Kidney (tissue), 13 donors: ENCODE measurements at regions not wholly inside any gene's neighbourhood (a gene's known extent, or its start where the extent isn't known, plus 50 kb on each side); places are given as distances from the start of the nearest gene placed in this dataset.
A peak's percentile ranks its signal among the peaks of the same experiment; 100 is the strongest.

Source experiments
- DNase-seq, 5 donors: peaks; one replicate each; pipeline ENCODE4 v3.0.0-alpha.2; 2013 to 2020
- FAIRE-seq: peaks from 2 replicates; lab custom pipeline; 2012; peaks lifted over from hg19 to GRCh38; lab: Jason Lieb, UNC
- H3K27ac ChIP-seq, 2 donors: one replicate each; pipeline ENCODE4 v1.7.0; 2013; ENCODE audit warnings: low read depth in 2 of 2, low read length in 2 of 2, inconsistent platforms in 1 of 2
- H3K27me3 ChIP-seq: one replicate; pipeline ENCODE4 v1.7.1; 2013; ENCODE audit warnings: low read length, inconsistent platforms; ENCODE audit not compliant: control insufficient read depth, insufficient read depth
- H3K36me3 ChIP-seq, 3 donors: one replicate each; pipeline versions ENCODE4 v1.7.0 to v1.7.1; 2013; ENCODE audit warnings: low read length in 3 of 3, control low read depth in 1 of 3, inconsistent platforms in 1 of 3; ENCODE audit not compliant: insufficient read depth in 3 of 3, control insufficient read depth in 2 of 3
- H3K4me1 ChIP-seq, 3 donors: one replicate each; pipeline versions ENCODE4 v1.7.0 to v1.7.1; 2013; ENCODE audit warnings: low read length in 3 of 3, inconsistent platforms in 1 of 3, low read depth in 1 of 3; ENCODE audit not compliant: control insufficient read depth in 2 of 3, insufficient read depth in 2 of 3
- H3K4me3 ChIP-seq, 3 donors: one replicate each; pipeline versions ENCODE4 v1.7.0 to v1.8.1; 2013; ENCODE audit warnings: low read length in 3 of 3, control low read depth in 1 of 3, inconsistent platforms in 1 of 3
- H3K9ac ChIP-seq, 3 donors: one replicate each; pipeline versions ENCODE4 v1.7.0 to v1.7.1; 2013; ENCODE audit warnings: low read length in 3 of 3, control low read depth in 1 of 3, inconsistent platforms in 1 of 3
- H3K9me3 ChIP-seq, 3 donors: one replicate each; pipeline versions ENCODE4 v1.7.0 to v1.7.1; 2013; ENCODE audit warnings: low read length in 3 of 3, control low read depth in 1 of 3, inconsistent platforms in 1 of 3; ENCODE audit not compliant: control insufficient read depth in 2 of 3, insufficient read depth in 1 of 3
- CTCF ChIP-seq: IDR thresholded peaks from 3 replicates; pipeline ENCODE4 v1.5.1; 2012; ENCODE audit warnings: mild to moderate bottlenecking, moderate library complexity, borderline replicate concordance; ENCODE audit not compliant: insufficient read depth; ENCODE audit errors: extremely low read depth
- intact Hi-C: fragments of 100-400 bp; cut with DNase I; formaldehyde crosslinking; loops from one replicate; pipeline ENCODE4 v1.11.1; 2022
- donor health status: control.
- donor health status: control.
- donor health status: control.
- donor health status: control.
- donor health status: control.
- donor health status: DM: yes; HTN: yes; CAD: no.
- donor health status: Normal renal cell carcinoma (clear cell type).

DNA sequence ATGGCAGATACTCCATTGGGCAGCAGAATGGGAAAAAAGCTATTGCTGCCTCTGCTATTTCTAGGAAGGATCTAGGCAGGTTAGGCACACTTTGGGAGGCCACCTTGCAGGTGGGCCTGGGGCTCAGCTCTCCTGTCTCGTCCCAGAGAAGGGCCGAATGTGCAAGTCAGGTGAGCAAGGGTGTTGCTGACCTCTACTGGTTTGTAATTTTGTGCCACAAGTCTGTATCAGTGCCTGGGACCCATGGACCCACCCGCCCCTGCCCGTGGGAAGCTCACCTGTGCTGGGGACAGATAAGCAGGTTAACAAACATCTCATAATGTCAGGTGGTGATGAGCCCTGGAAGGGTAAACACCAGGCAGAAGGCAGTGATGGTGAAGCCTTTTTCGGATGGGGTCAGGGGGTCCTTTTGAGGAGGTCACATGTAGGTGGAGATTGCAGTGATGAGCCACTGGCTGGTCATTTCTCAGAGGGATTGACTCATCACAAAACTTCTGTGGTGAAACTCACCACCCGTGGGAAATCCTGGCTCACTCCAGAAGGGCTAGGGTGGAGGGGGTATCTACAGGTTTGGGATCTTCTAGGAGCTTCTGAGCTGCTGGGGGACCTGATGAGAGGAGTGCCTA, 161.3 kb downstream of the KLF13 start:
- Histone ChIP-seq H3K9me3 (no peaks in the 10 kb centered on the region), H3K9ac (no peak overlapping the region), H3K4me1 (peaks cover 0 to 11% (median 3%) of the 10 kb centered on the region in 3 donors), H3K27ac (no peak overlapping the region), H3K4me3 (no peak overlapping the region), H3K27me3 (peaks cover under 1% of the 10 kb centered on the region), H3K36me3 (no peaks in the 10 kb centered on the region)
- TF ChIP-seq CTCF: no peak
- intact Hi-C loops: loop anchor here (5.0 to 10.0 kb wide), 2 partner anchors 133 to 286 kb away; no protein-coding TSS in a partner anchor
- peak in 1 of 5 donors; percentile 63 for DNase-seq
- FAIRE-seq: no peak

DNA sequence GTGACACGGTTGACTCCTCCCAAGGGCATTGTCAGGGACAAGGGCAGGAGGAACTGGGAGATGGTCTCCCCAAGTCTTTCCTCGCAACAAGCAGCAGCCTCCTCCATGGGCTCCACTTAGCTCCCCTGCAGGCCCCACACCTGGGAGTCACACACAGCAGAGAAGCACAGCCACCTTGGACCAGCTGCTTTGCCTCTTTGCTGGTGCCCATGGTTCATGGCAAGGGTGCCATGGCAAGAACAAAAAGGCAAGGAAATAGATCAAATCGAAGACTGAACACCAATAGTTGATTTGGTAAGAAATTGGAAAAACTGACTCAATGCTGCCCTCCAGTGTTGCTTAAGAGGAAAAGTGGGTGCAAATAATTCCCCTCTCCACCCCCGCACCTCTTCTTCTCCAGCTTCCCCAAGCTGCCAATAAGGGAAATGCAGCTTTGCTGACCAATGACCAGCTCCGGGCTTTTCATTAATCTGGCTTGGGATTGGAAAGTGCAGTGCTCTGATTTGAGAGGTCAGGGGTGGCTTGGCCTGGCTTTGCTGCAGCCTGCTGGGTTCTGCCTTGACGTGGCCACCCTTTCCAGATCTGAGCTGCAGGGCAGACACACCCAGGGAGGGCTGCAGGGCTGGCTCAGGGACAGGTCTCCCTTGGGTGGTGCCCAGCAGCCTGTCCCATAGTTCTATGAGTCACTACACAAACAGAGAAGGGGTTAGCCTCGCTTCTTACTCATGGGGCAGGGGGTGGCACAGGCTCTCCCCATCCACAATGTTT, 162.0 kb downstream of the KLF13 start:
- DNase-seq (peak; percentile 61 to 89 (median 84)), FAIRE-seq (peak; percentile 95)
- H3K36me3 ChIP-seq: no peaks in the 10 kb centered on the region
- no peaks in the 10 kb centered on the region for H3K9me3 ChIP-seq
- H3K9ac ChIP-seq: no peak overlapping the region
- no peaks in the 10 kb centered on the region for H3K27me3 ChIP-seq
- intact Hi-C loops: loop anchor here (5.0 to 10.0 kb wide), 2 partner anchors 134 to 286 kb away; no protein-coding TSS in a partner anchor
- H3K4me3 ChIP-seq: no peak overlapping the region
- no peak overlapping the region for H3K27ac ChIP-seq
- peak; percentile 90 for TF ChIP-seq CTCF
- peaks cover 0 to 11% (median 3%) of the 10 kb centered on the region in 3 donors for H3K4me1 ChIP-seq

DNA sequence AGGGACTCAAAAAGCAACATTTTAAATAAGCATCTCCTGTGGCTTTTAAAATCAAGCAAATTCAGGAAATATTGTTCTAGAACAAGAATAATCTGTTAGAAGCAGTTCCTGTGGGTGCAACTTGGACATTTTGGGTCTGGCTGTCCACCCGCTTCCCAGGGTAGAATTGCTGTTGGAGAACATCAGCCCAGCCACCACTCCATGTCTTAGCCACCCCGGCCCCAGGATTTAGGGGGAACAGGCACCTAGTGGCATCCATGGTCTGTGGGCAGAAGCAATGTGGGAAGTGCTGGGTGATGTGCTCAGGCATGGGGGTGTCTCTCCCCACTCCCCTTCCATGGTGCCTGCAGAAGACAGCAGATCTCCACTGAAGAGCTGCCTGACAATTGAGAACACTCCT, 162.6 kb downstream of the KLF13 start:
- Histone ChIP-seq H3K9me3 (no peaks in the 10 kb centered on the region), H3K4me3 (no peak overlapping the region), H3K36me3 (no peaks in the 10 kb centered on the region), H3K27ac (no peak overlapping the region), H3K9ac (no peak overlapping the region), H3K27me3 (no peaks in the 10 kb centered on the region), H3K4me1 (peaks cover 0 to 11% (median 3%) of the 10 kb centered on the region in 3 donors)
- no peak for TF ChIP-seq CTCF
- no peak for FAIRE-seq
- intact Hi-C loops: loop anchor here (5.0 to 10.0 kb wide), 2 partner anchors 134 to 287 kb away; no protein-coding TSS in a partner anchor
- DNase-seq: peak in 1 of 5 donors; percentile 67
